Lower leg skin (tissue), 3 donors: ENCODE measurements at regions not wholly inside any gene's neighbourhood (a gene's known extent, or its start where the extent isn't known, plus 50 kb on each side); places are given as distances from the start of the nearest gene placed in this dataset.

Experiments used
- POLR2A ChIP-seq, 2 donors: fragments of 450-650 bp; IDR thresholded peaks; one replicate each; pipeline ENCODE4 v1.6.1; 2016 to 2017; ENCODE audit warnings: antibody characterized with exemption in 2 of 2, mild to moderate bottlenecking in 1 of 2, moderate library complexity in 1 of 2
- TF ChIP-seq, protein P1 (sequence below), 3 donors: fragments of 450-650 bp; IDR thresholded peaks; one replicate each; pipeline ENCODE4 v1.5.1; 2016; ENCODE audit warnings: antibody characterized with exemption in 3 of 3, mild to moderate bottlenecking in 3 of 3, moderate library complexity in 2 of 3

DNA sequence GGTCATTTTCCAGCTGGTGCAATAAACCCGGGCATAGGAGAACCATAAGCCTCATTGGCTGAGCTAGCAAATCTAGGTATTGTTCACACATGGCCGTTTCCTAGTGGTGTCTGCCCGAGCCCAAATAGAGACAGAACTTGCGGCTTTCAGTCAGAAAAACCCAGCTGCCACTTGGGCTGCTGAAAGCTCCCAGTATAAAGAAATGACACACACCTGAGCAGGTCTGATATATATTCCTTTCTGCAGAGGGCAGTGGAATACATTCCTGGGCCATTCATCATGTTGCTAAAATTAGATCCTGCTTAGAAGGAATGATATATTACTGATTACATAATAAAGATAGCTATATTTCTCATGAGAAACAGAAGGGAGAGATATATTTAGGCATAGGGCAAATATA, 83.9 kb upstream of the IRX5 start:
- TF ChIP-seq, protein P1, sequence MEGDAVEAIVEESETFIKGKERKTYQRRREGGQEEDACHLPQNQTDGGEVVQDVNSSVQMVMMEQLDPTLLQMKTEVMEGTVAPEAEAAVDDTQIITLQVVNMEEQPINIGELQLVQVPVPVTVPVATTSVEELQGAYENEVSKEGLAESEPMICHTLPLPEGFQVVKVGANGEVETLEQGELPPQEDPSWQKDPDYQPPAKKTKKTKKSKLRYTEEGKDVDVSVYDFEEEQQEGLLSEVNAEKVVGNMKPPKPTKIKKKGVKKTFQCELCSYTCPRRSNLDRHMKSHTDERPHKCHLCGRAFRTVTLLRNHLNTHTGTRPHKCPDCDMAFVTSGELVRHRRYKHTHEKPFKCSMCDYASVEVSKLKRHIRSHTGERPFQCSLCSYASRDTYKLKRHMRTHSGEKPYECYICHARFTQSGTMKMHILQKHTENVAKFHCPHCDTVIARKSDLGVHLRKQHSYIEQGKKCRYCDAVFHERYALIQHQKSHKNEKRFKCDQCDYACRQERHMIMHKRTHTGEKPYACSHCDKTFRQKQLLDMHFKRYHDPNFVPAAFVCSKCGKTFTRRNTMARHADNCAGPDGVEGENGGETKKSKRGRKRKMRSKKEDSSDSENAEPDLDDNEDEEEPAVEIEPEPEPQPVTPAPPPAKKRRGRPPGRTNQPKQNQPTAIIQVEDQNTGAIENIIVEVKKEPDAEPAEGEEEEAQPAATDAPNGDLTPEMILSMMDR (IDR thresholded peaks at IDR 0.05): no peak
- no peak for TF ChIP-seq POLR2A (IDR thresholded peaks at IDR 0.05)
